Lung (tissue), 11 donors: ENCODE measurements at regions not wholly inside any gene's neighbourhood (a gene's known extent, or its start where the extent isn't known, plus 50 kb on each side); places are given as distances from the start of the nearest gene placed in this dataset.

Experiments used
- ATAC-seq: fragments of 200-7000 bp; cut with Tn5 transposase; one replicate; pipeline ENCODE4 v1.9.1; 2020; ENCODE audit warnings: moderate number of reproducible peaks; ENCODE audit not compliant: insufficient read depth, low FRiP score
- DNase-seq, 3 donors: peaks; one replicate each; pipeline ENCODE4 v3.0.0-alpha.2; 2013 to 2017
- H3K27ac ChIP-seq, 2 donors: one replicate each; pipeline ENCODE4 v1.5.1; 2013; ENCODE audit warnings: mild to moderate bottlenecking in 2 of 2, moderate library complexity in 2 of 2, control low read depth in 1 of 2, inconsistent platforms in 1 of 2, low read depth in 1 of 2, low read length in 1 of 2
- H3K27me3 ChIP-seq, 3 donors: one replicate each; pipeline ENCODE4 v1.5.1; 2013; ENCODE audit warnings: low read length in 2 of 3; ENCODE audit not compliant: control insufficient read depth in 3 of 3, insufficient read depth in 3 of 3
- H3K36me3 ChIP-seq, 4 donors: one replicate each; pipeline ENCODE4 v1.5.1; 2013; ENCODE audit warnings: low read length in 4 of 4, mild to moderate bottlenecking in 1 of 4, moderate library complexity in 1 of 4; ENCODE audit not compliant: control insufficient read depth in 4 of 4, insufficient read depth in 4 of 4
- H3K4me1 ChIP-seq, 5 donors: one replicate each; pipeline ENCODE4 v1.5.1; 2013; ENCODE audit warnings: low read length in 5 of 5, mild to moderate bottlenecking in 2 of 5, moderate library complexity in 1 of 5; ENCODE audit not compliant: control insufficient read depth in 5 of 5, insufficient read depth in 5 of 5
- H3K4me3 ChIP-seq: one replicate; pipeline ENCODE4 v1.5.1; 2013; ENCODE audit warnings: mild to moderate bottlenecking, control low read depth, moderate library complexity
- H3K9ac ChIP-seq, 2 donors: one replicate each; pipeline ENCODE4 v1.5.1; 2013; ENCODE audit warnings: low read length in 2 of 2, control low read depth in 1 of 2; ENCODE audit not compliant: insufficient read depth in 1 of 2
- H3K9me3 ChIP-seq, 4 donors: one replicate each; pipeline ENCODE4 v1.5.1; 2013; ENCODE audit warnings: low read length in 3 of 4, mild to moderate bottlenecking in 1 of 4, moderate library complexity in 1 of 4; ENCODE audit not compliant: control insufficient read depth in 4 of 4, insufficient read depth in 3 of 4
- CTCF ChIP-seq: IDR thresholded peaks from 2 replicates; pipeline ENCODE4 v1.5.1; 2012; ENCODE audit warnings: mild to moderate bottlenecking; ENCODE audit errors: control extremely low read depth, extremely low read depth
- whole genome bisulfite sequencing, 2 donors: extraction: QIAGEN DNeasy Blood & Tissue Kit; methylation state at CpG; one replicate each; pipeline ENCODE4 v1.1.7; 2013; 5-methylcytosine and 5-hydroxymethylcytosine counted together
- donor health status: control.
- donor health status: control.
- donor health status: Bipolar disorder and iron deficiency.
- donor health status: healthy.
- donor health status: DM: yes; HTN: yes; CAD: no.

GRCh38 chr1:95380909-95381308 is 146.9 kb downstream of the RWDD3 start:
- 69 to 88% methylated on average over 2 of the region's 2 CpGs for WGBS, 2 donors
- Histone ChIP-seq H3K4me1 (no peaks in the 10 kb centered on the region), H3K9ac (no peak overlapping the region), H3K36me3 (no peaks in the 10 kb centered on the region), H3K27me3 (no peaks in the 10 kb centered on the region), H3K9me3 (no peaks in the 10 kb centered on the region), H3K4me3 (no peak overlapping the region), H3K27ac (no peak overlapping the region)
- no peak for DNase-seq
- ATAC-seq = no peak
- no peak for TF ChIP-seq CTCF

- TF ChIP-seq CTCF = no peak
- no peak for DNase-seq
- no peak overlapping the region for H3K9ac ChIP-seq
- peaks cover 0 to 1% (median 0%) of the 10 kb centered on the region in 4 donors for H3K9me3 ChIP-seq
- no peak overlapping the region for H3K4me3 ChIP-seq
- no peaks in the 10 kb centered on the region for H3K27me3 ChIP-seq
- ATAC-seq = no peak
- WGBS, 2 donors = 71 to 78% methylated on average over 4 of the region's 4 CpGs
- H3K4me1 ChIP-seq = no peaks in the 10 kb centered on the region
- no peaks in the 10 kb centered on the region for H3K36me3 ChIP-seq
- no peak overlapping the region for H3K27ac ChIP-seq
Observed at GRCh38 chr1:95382000-95382786, 148.2 kb downstream of the RWDD3 start.

- Histone ChIP-seq H3K27ac (no peak overlapping the region), H3K4me1 (no peaks in the 10 kb centered on the region), H3K27me3 (no peaks in the 10 kb centered on the region), H3K4me3 (no peak overlapping the region), H3K9me3 (peaks cover 0 to 1% (median 0%) of the 10 kb centered on the region in 4 donors), H3K36me3 (no peaks in the 10 kb centered on the region), H3K9ac (no peak overlapping the region)
- DNase-seq (no peak), ATAC-seq (no peak)
- 75 to 82% methylated on average over 5 of the region's 5 CpGs for WGBS, 2 donors
- no peak for TF ChIP-seq CTCF
Observed at GRCh38 chr1:95383111-95383510, 149.1 kb downstream of the RWDD3 start.
